Suprapubic skin (tissue), 4 donors: ENCODE measurements at regions not wholly inside any gene's neighbourhood (a gene's known extent, or its start where the extent isn't known, plus 50 kb on each side); places are given as distances from the start of the nearest gene placed in this dataset.

Experiments used
- POLR2A ChIP-seq, 2 donors: fragments of 450-650 bp; IDR thresholded peaks; one replicate each; pipeline ENCODE4 v1.6.1; 2017; ENCODE audit warnings: antibody characterized with exemption in 2 of 2, mild to moderate bottlenecking in 2 of 2, moderate library complexity in 2 of 2
- POLR2AphosphoS5 ChIP-seq, 3 donors: sonication (generic); formaldehyde crosslinking; IDR thresholded peaks; one replicate each; pipeline ENCODE4 v1.6.1; 2017; ENCODE audit warnings: antibody characterized with exemption in 3 of 3
- TF ChIP-seq, protein P1 (sequence below), 2 donors: fragments of 200-600 bp in 1 of 2; fragments of 450-650 bp in 1 of 2; sonication (generic) in 1 of 2; IDR thresholded peaks; one replicate each; pipeline ENCODE4 v1.5.1; 2016 to 2019; ENCODE audit warnings: antibody characterized with exemption in 2 of 2, mild to moderate bottlenecking in 1 of 2, moderate library complexity in 1 of 2

DNA sequence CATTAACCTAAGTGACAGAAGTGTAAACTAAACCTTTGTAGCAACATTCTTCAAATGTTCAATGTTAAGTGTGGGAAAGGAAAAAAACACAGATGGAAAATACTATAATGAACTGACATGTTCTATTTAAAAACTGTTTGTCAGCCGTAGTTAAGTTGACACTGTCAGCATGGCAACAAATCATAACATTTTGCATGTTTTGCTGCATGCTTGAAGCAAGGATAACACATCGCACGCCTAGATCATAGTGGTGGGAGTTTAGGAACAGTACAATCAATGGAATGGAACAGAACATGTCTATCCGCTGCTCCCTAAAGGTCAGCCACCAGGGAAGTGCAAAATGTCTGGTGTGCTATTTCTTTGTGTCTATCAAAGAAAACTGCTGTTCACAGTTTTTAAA lies 62.5 kb upstream of the ESRRG start:
- no peak for TF ChIP-seq POLR2AphosphoS5 (IDR thresholded peaks at IDR 0.05)
- TF ChIP-seq, protein P1, sequence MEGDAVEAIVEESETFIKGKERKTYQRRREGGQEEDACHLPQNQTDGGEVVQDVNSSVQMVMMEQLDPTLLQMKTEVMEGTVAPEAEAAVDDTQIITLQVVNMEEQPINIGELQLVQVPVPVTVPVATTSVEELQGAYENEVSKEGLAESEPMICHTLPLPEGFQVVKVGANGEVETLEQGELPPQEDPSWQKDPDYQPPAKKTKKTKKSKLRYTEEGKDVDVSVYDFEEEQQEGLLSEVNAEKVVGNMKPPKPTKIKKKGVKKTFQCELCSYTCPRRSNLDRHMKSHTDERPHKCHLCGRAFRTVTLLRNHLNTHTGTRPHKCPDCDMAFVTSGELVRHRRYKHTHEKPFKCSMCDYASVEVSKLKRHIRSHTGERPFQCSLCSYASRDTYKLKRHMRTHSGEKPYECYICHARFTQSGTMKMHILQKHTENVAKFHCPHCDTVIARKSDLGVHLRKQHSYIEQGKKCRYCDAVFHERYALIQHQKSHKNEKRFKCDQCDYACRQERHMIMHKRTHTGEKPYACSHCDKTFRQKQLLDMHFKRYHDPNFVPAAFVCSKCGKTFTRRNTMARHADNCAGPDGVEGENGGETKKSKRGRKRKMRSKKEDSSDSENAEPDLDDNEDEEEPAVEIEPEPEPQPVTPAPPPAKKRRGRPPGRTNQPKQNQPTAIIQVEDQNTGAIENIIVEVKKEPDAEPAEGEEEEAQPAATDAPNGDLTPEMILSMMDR (IDR thresholded peaks at IDR 0.05), result no peak
- no peak for TF ChIP-seq POLR2A (IDR thresholded peaks at IDR 0.05)
